ENCODE measurements at regions not wholly inside any gene's neighbourhood (a gene's known extent, or its start where the extent isn't known, plus 50 kb on each side); places are given as distances from the start of the nearest gene placed in this dataset.

DNA sequence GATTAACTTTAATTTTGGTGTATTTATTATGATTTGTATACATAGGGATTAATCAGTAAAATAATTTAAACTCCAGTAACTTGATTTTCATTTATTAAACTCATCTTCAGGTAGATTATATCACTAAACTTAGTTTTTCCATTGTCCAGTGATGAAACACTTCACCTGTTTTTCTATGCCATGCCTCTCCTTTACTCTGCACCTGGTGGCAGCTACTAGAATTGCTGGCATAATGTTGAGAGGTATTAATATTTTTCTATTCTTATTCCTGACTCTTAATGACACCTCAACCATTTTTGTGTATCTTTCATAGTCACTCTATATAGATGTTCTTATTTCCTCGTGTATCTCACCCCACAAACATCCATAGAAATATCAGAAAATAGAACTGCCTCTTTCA is 940.3 kb upstream of the CRIM1 start:
- TF ChIP-seq, protein P1, sequence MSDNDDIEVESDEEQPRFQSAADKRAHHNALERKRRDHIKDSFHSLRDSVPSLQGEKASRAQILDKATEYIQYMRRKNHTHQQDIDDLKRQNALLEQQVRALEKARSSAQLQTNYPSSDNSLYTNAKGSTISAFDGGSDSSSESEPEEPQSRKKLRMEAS (IDR thresholded peaks at IDR 0.05; ENCODE audit: low read depth, low read length) = no peak
- no peak for TF ChIP-seq MYC (IDR thresholded peaks at IDR 0.05; ENCODE audit: low read depth, low read length)
- TF ChIP-seq, protein P2, sequence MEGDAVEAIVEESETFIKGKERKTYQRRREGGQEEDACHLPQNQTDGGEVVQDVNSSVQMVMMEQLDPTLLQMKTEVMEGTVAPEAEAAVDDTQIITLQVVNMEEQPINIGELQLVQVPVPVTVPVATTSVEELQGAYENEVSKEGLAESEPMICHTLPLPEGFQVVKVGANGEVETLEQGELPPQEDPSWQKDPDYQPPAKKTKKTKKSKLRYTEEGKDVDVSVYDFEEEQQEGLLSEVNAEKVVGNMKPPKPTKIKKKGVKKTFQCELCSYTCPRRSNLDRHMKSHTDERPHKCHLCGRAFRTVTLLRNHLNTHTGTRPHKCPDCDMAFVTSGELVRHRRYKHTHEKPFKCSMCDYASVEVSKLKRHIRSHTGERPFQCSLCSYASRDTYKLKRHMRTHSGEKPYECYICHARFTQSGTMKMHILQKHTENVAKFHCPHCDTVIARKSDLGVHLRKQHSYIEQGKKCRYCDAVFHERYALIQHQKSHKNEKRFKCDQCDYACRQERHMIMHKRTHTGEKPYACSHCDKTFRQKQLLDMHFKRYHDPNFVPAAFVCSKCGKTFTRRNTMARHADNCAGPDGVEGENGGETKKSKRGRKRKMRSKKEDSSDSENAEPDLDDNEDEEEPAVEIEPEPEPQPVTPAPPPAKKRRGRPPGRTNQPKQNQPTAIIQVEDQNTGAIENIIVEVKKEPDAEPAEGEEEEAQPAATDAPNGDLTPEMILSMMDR (IDR thresholded peaks at IDR 0.05; ENCODE audit: low read depth, low read length) = no peak
- no peak for TF ChIP-seq POLR2A (IDR thresholded peaks at IDR 0.05; ENCODE audit: extremely low read depth, insufficient read length)
- H3K4me3 ChIP-seq (ENCODE audit: low read depth, low read length) = no peak overlapping the region
- DNase-seq (ENCODE audit: low read depth) = no peak

DNA sequence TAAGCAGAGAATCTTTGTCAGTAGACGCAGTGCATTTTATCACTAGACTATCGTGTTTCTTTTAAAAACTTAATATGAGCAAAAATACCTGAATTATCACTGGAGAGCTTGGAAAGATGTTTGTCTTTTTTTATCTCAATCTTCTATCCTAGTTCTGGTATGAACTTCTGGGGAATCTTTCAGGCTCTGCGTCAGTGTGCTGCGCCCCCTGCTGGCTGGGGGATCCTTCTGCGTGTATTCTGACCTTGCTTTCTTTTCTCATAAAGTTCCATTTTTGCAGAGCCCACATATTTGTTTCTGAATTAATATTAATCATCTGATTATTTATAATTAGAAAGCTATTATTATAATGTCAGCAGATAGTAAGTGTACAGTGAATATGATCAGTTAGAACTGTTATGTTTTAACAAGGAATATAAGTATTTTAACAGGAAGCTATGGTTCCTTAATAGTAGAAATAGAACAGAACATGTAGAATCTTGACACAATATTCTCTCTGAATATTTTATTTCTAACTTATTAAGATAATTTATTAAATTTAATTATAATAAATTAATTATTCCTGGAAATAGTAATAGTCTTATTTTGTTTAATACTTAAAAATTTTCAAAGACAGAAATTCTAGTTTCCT is 945.0 kb upstream of the CRIM1 start:
- TF ChIP-seq, protein P2 (IDR thresholded peaks at IDR 0.05; ENCODE audit: low read depth, low read length) = peak; percentile 98
- TF ChIP-seq MYC (IDR thresholded peaks at IDR 0.05; ENCODE audit: low read depth, low read length) (no peak), POLR2A (IDR thresholded peaks at IDR 0.05; ENCODE audit: extremely low read depth, insufficient read length) (no peak)
- TF ChIP-seq, protein P1 (IDR thresholded peaks at IDR 0.05; ENCODE audit: low read depth, low read length) = no peak
- H3K4me3 ChIP-seq (ENCODE audit: low read depth, low read length) = no peak overlapping the region
- peak; percentile 65 for DNase-seq (ENCODE audit: low read depth)

DNA sequence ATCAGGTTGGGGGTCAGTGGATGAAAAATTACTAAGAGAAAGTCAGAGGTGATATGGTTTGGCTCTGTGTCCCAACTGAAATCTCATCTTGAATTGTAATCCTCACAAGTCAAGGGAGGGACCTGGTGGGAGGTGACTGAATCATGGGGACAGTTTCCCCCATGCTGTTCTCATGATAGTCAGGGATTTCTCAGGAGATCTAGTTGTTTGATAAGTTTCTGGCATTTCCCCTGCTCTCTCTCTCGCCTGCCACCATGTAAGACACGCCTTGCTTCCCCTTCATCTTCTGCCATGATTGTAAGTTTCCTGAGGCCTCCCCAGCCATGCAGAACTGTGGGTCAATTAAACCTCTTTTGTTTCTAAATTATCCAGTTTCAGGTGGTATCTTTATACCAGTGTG is 945.8 kb upstream of the CRIM1 start:
- TF ChIP-seq POLR2A (IDR thresholded peaks at IDR 0.05; ENCODE audit: extremely low read depth, insufficient read length) (no peak), MYC (IDR thresholded peaks at IDR 0.05; ENCODE audit: low read depth, low read length) (no peak)
- TF ChIP-seq, protein P2 (IDR thresholded peaks at IDR 0.05; ENCODE audit: low read depth, low read length) = no peak
- TF ChIP-seq, protein P1 (IDR thresholded peaks at IDR 0.05; ENCODE audit: low read depth, low read length) = no peak
- no peak overlapping the region for H3K4me3 ChIP-seq (ENCODE audit: low read depth, low read length)
- DNase-seq (ENCODE audit: low read depth) = no peak

DNA sequence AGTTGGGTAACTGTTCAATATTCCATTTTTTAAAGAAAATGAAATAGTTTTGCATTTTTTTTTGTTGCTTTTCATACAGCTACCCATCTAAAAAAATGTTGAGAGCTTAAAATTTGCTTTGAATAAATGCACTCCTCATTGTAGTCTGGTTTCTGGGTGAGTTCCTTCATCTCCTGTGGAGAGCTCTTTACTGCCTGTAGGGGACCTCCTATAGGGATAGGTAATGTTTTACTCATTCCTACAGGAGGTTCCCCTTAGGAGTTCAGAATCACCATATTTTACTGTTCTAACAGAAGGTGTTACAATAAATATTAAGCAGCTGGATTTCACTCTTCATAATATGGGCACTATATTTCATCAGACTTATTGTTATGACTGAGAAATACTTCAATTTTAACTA is 947.3 kb upstream of the CRIM1 start:
- no peak for DNase-seq (ENCODE audit: low read depth)
- no peak overlapping the region for H3K4me3 ChIP-seq (ENCODE audit: low read depth, low read length)

DNA sequence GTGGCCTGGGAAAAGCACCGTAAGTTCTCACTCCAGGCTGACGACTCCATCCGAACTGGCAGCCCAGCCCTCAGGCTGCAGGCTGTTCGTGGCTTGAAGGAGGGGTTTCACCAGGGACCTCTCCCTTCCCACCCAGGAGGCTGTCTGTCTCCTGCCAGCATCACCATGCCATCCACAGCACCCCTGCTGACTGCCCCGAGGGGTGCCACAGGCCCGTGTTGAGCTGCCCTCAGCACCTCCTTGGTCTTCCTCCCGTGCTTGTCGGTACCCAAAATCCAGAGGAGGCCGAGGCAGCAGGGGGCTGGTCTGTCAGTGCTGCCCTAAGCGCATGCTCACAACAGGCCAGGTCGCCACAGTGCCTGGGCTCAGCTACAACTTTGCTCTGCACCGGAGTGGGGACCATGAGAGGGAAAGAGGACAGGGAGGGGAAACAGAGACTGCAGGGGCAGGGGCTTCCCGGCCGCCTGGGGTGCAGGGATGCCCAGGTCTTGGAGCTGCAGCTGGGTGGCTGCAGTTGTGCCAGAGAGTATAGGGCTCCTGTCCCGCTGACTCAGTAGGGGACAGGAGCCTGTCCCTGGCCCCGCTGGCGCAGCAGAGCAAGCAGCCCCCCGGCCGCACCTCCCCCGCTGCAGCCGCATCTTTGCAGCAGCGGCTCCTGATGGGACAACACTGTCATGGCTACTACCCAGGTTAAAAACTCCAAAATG is 963.7 kb upstream of the CRIM1 start:
- no peak for DNase-seq (ENCODE audit: low read depth)
- TF ChIP-seq, protein P1 (IDR thresholded peaks at IDR 0.05; ENCODE audit: low read depth, low read length) = no peak
- TF ChIP-seq, protein P2 (IDR thresholded peaks at IDR 0.05; ENCODE audit: low read depth, low read length) = no peak
- no peak for TF ChIP-seq POLR2A (IDR thresholded peaks at IDR 0.05; ENCODE audit: extremely low read depth, insufficient read length)
- TF ChIP-seq MYC (IDR thresholded peaks at IDR 0.05; ENCODE audit: low read depth, low read length) = no peak
- H3K4me3 ChIP-seq (ENCODE audit: low read depth, low read length) = no peak overlapping the region

More for the DNA sequence above, 947.3 kb upstream of the CRIM1 start:
- TF ChIP-seq, protein P2 (IDR thresholded peaks at IDR 0.05; ENCODE audit: low read depth, low read length) = no peak
- TF ChIP-seq POLR2A (IDR thresholded peaks at IDR 0.05; ENCODE audit: extremely low read depth, insufficient read length) (no peak), MYC (IDR thresholded peaks at IDR 0.05; ENCODE audit: low read depth, low read length) (no peak)
